ENCODE measurements at regions not wholly inside any gene's neighbourhood (a gene's known extent, or its start where the extent isn't known, plus 50 kb on each side); places are given as distances from the start of the nearest gene placed in this dataset.

GRCh38 chr6:48933136-48933535 is 529.9 kb downstream of the MMUT start:
- H3K4me1 ChIP-seq, result no peaks in the 10 kb centered on the region
- intact Hi-C loops (cut with DNase I), result no loop called here
- H3K36me3 ChIP-seq, result no peaks in the 10 kb centered on the region
- no peaks in the 10 kb centered on the region for H3K9me3 ChIP-seq
- no peak for DNase-seq
- TF ChIP-seq POLR2A (IDR thresholded peaks at IDR 0.05) (no peak), CTCF (IDR thresholded peaks at IDR 0.05) (no peak)
- H3K4me3 ChIP-seq (replicated peaks in 1 of 3), result no peak overlapping the region
- H3K27ac ChIP-seq, result no peak overlapping the region
- H3K27me3 ChIP-seq, result no peaks in the 10 kb centered on the region

- Histone ChIP-seq H3K4me1 (no peaks in the 10 kb centered on the region), H3K27me3 (no peaks in the 10 kb centered on the region), H3K4me3 (replicated peaks in 1 of 3) (no peak overlapping the region), H3K27ac (no peak overlapping the region), H3K9me3 (no peaks in the 10 kb centered on the region), H3K36me3 (no peaks in the 10 kb centered on the region)
- intact Hi-C loops (cut with DNase I), result no loop called here
- WGBS, 2 donors, result 68 to 82% methylated on average over 2 of the region's 2 CpGs
- DNase-seq, result no peak
- TF ChIP-seq CTCF (IDR thresholded peaks at IDR 0.05), result no peak
- TF ChIP-seq POLR2A (IDR thresholded peaks at IDR 0.05), result no peak
These were observed 534.1 kb downstream of the MMUT start for GRCh38 chr6:48928937-48929336.

GRCh38 chr6:48922837-48923236 is 540.2 kb downstream of the MMUT start:
- DNase-seq, result no peak
- 44 to 86% methylated on average over 2 of the region's 2 CpGs for WGBS, 2 donors
- H3K27ac ChIP-seq, result no peak overlapping the region
- no peaks in the 10 kb centered on the region for H3K36me3 ChIP-seq
- intact Hi-C loops (cut with DNase I), result no loop called here
- no peaks in the 10 kb centered on the region for H3K9me3 ChIP-seq
- no peak for TF ChIP-seq POLR2A (IDR thresholded peaks at IDR 0.05)
- no peak for TF ChIP-seq CTCF (IDR thresholded peaks at IDR 0.05)
- no peaks in the 10 kb centered on the region for H3K27me3 ChIP-seq
- no peaks in the 10 kb centered on the region for H3K4me1 ChIP-seq
- no peak overlapping the region for H3K4me3 ChIP-seq (replicated peaks in 1 of 3)

GRCh38 chr6:48919555-48919954 is 543.5 kb downstream of the MMUT start:
- Histone ChIP-seq H3K4me1 (no peaks in the 10 kb centered on the region), H3K36me3 (no peaks in the 10 kb centered on the region), H3K9me3 (no peaks in the 10 kb centered on the region), H3K4me3 (replicated peaks in 1 of 3) (no peak overlapping the region), H3K27ac (no peak overlapping the region), H3K27me3 (no peaks in the 10 kb centered on the region)
- intact Hi-C loops (cut with DNase I), result no loop called here
- DNase-seq, result no peak
- TF ChIP-seq POLR2A (IDR thresholded peaks at IDR 0.05) (no peak), CTCF (IDR thresholded peaks at IDR 0.05) (no peak)

GRCh38 chr6:48917233-48917632 is 545.8 kb downstream of the MMUT start:
- Histone ChIP-seq H3K27me3 (no peaks in the 10 kb centered on the region), H3K4me3 (replicated peaks in 1 of 3) (no peak overlapping the region), H3K4me1 (no peaks in the 10 kb centered on the region), H3K9me3 (no peaks in the 10 kb centered on the region), H3K36me3 (no peaks in the 10 kb centered on the region), H3K27ac (no peak overlapping the region)
- DNase-seq, result no peak
- intact Hi-C loops (cut with DNase I), result no loop called here
- 52 to 54% methylated on average over 2 of the region's 2 CpGs for WGBS, 2 donors
- no peak for TF ChIP-seq CTCF (IDR thresholded peaks at IDR 0.05)
- no peak for TF ChIP-seq POLR2A (IDR thresholded peaks at IDR 0.05)
